Progenitor cell of endocrine pancreas (in vitro differentiated cells): ENCODE measurements at regions not wholly inside any gene's neighbourhood (a gene's known extent, or its start where the extent isn't known, plus 50 kb on each side); places are given as distances from the start of the nearest gene placed in this dataset.

Experiments used
- DNase-seq: peaks from one replicate; pipeline ENCODE4 v3.0.0; 2021; ENCODE audit warnings: low spot score; ENCODE audit not compliant: unreplicated experiment
- H3K27ac Mint-ChIP-seq: 2 replicates; pipeline ENCODE4 v1.8.0; 2021; ENCODE audit warnings: mild to moderate bottlenecking, moderate library complexity, mixed read lengths
- H3K27me3 Mint-ChIP-seq: 2 replicates; pipeline ENCODE4 v1.8.0; 2021; ENCODE audit warnings: mixed read lengths
- H3K36me3 Mint-ChIP-seq: 2 replicates; pipeline ENCODE4 v1.8.0; 2022; ENCODE audit warnings: mixed read lengths; ENCODE audit not compliant: insufficient read depth
- H3K4me1 Mint-ChIP-seq: 2 replicates; pipeline ENCODE4 v1.8.0; 2021; ENCODE audit warnings: low read depth, mixed read lengths
- H3K4me3 Mint-ChIP-seq: 2 replicates; pipeline ENCODE4 v1.8.0; 2021; ENCODE audit warnings: low read depth, mild to moderate bottlenecking, moderate library complexity, mixed read lengths
- H3K9me3 Mint-ChIP-seq: 2 replicates; pipeline ENCODE4 v1.8.0; 2021; ENCODE audit warnings: low read depth, mixed read lengths
- TF ChIP-seq, protein P1 (sequence below): fragments of 200-600 bp; sonication (generic); IDR thresholded peaks from one replicate; pipeline ENCODE4 v1.5.0; 2021; ENCODE audit warnings: antibody characterized with exemption, mild to moderate bottlenecking; ENCODE audit not compliant: unreplicated experiment

- DNase-seq, result no peak
- peaks cover 2% of the 10 kb centered on the region for H3K4me1 Mint-ChIP-seq
- no peaks in the 10 kb centered on the region for H3K9me3 Mint-ChIP-seq
- no peaks in the 10 kb centered on the region for H3K27me3 Mint-ChIP-seq
- no peaks in the 10 kb centered on the region for H3K36me3 Mint-ChIP-seq
- TF ChIP-seq, protein P1, sequence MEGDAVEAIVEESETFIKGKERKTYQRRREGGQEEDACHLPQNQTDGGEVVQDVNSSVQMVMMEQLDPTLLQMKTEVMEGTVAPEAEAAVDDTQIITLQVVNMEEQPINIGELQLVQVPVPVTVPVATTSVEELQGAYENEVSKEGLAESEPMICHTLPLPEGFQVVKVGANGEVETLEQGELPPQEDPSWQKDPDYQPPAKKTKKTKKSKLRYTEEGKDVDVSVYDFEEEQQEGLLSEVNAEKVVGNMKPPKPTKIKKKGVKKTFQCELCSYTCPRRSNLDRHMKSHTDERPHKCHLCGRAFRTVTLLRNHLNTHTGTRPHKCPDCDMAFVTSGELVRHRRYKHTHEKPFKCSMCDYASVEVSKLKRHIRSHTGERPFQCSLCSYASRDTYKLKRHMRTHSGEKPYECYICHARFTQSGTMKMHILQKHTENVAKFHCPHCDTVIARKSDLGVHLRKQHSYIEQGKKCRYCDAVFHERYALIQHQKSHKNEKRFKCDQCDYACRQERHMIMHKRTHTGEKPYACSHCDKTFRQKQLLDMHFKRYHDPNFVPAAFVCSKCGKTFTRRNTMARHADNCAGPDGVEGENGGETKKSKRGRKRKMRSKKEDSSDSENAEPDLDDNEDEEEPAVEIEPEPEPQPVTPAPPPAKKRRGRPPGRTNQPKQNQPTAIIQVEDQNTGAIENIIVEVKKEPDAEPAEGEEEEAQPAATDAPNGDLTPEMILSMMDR, result no peak
- no peak overlapping the region for H3K27ac Mint-ChIP-seq
- H3K4me3 Mint-ChIP-seq, result no peak overlapping the region
These were observed 93.1 kb upstream of the NAMPT start for GRCh38 chr7:106377847-106378361.

- no peak for DNase-seq
- Mint-ChIP-seq H3K27me3 (no peaks in the 10 kb centered on the region), H3K27ac (no peak overlapping the region), H3K4me1 (peaks cover 2% of the 10 kb centered on the region), H3K4me3 (no peak overlapping the region), H3K9me3 (no peaks in the 10 kb centered on the region), H3K36me3 (no peaks in the 10 kb centered on the region)
- TF ChIP-seq, protein P1, result no peak
These were observed 91.4 kb upstream of the NAMPT start for GRCh38 chr7:106376026-106376799.

DNA sequence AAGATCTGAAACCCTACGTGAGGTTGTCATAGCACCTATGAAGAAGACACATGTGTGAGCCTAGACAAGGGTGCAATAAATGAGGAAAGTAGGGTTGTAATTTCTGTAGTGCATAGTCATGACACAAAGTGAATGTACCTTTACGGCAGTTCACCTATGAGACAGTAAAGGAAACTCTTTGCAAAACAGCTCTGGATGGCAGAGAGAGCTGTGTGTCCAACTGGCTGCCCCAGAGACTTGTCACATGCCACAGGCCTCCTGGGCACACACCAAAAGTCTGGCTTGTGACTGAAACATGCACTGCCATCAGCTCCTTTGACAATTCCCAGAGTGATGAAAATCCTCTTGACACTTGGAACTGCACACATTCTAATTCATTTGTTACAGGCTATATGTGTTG, 90.7 kb upstream of the NAMPT start:
- Mint-ChIP-seq H3K36me3 (no peaks in the 10 kb centered on the region), H3K4me1 (no peaks in the 10 kb centered on the region), H3K27ac (no peak overlapping the region), H3K4me3 (no peak overlapping the region), H3K27me3 (no peaks in the 10 kb centered on the region), H3K9me3 (no peaks in the 10 kb centered on the region)
- TF ChIP-seq, protein P1, result no peak
- no peak for DNase-seq

DNA sequence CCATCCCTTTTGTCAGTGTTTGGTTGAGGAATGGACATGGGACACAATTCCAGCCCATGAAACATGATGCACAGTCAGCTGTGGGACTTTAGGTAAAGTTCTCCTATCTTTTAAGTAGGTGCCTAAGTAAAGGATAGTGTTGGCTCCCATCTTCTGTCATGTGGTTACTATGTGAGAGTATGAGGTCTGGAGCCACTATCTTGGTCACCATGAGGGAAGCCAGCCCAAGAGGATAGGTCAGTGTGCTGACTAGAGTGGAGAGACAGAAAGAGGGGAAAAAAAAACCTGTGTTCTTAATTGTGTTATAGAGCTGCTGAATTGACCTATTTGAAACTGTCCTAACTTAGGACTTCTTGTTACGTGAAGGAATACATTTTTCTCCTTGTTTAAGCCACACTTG, 89.7 kb upstream of the NAMPT start:
- H3K4me1 Mint-ChIP-seq, result no peaks in the 10 kb centered on the region
- H3K27ac Mint-ChIP-seq, result no peak overlapping the region
- no peaks in the 10 kb centered on the region for H3K27me3 Mint-ChIP-seq
- no peaks in the 10 kb centered on the region for H3K9me3 Mint-ChIP-seq
- TF ChIP-seq, protein P1, result no peak
- DNase-seq, result no peak
- H3K4me3 Mint-ChIP-seq, result no peak overlapping the region
- no peaks in the 10 kb centered on the region for H3K36me3 Mint-ChIP-seq

DNA sequence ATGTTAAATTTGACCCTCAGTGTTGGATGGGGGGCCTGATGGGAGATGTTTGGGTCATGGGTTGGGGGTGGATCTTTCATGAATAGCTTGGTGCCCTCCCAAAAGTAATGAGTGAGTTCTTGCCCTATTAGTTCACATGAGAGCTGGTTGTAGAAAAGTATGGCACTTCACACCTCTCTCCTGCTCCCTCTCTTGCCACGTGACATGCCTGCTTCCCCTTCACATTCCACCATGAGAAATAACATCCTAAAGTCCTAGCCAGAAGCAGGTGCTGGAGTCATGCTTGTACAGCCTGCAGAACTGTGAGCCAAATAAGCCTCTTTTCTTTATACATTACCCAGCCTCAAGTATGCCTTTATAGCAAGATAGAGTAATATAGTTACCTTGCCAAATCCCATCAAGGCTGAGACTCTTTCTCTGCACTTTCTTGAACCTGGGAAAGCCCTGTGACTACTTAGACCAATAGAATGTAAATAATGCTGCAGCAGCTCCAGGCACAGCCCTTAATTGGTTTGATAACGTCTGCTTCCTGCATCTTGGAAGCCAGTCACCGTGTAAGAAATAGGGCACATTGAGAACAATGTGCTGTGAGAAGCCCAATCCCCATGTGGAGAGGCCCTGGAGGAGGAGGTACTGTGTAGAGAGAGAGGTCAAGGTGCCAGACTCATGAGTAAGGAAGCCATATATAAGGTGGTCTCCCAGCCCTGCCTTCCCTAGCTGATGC, 88.0 kb upstream of the NAMPT start:
- TF ChIP-seq, protein P1, result no peak
- H3K4me1 Mint-ChIP-seq, result no peaks in the 10 kb centered on the region
- no peaks in the 10 kb centered on the region for H3K27me3 Mint-ChIP-seq
- no peak overlapping the region for H3K4me3 Mint-ChIP-seq
- H3K9me3 Mint-ChIP-seq, result no peaks in the 10 kb centered on the region
- no peak overlapping the region for H3K27ac Mint-ChIP-seq
- DNase-seq, result no peak
- H3K36me3 Mint-ChIP-seq, result no peaks in the 10 kb centered on the region
